ENCODE measurements at regions not wholly inside any gene's neighbourhood (a gene's known extent, or its start where the extent isn't known, plus 50 kb on each side); places are given as distances from the start of the nearest gene placed in this dataset.

- DNase-seq (ENCODE audit: low read depth, low spot score), result no peak
- H3K4me3 ChIP-seq (ENCODE audit: low read depth, low read length), result no peak overlapping the region
- in situ Hi-C loops (cut with HindIII; ENCODE audit: low sequenced_read_pairs), result no loop called here
- no peak for TF ChIP-seq CTCF (IDR thresholded peaks at IDR 0.05; ENCODE audit: low read depth, low read length)
Measured at GRCh38 chr6:82780334-82780733, 285.3 kb downstream of the UBE3D start.

GRCh38 chr6:82781620-82782204, 283.9 kb downstream of the UBE3D start:
- no peak overlapping the region for H3K4me3 ChIP-seq (ENCODE audit: low read depth, low read length)
- in situ Hi-C loops (cut with HindIII; ENCODE audit: low sequenced_read_pairs), result no loop called here
- no peak for DNase-seq (ENCODE audit: low read depth, low spot score)
- no peak for TF ChIP-seq CTCF (IDR thresholded peaks at IDR 0.05; ENCODE audit: low read depth, low read length)

GRCh38 chr6:82783587-82784236, 281.9 kb downstream of the UBE3D start:
- in situ Hi-C loops (cut with HindIII; ENCODE audit: low sequenced_read_pairs), result no loop called here
- no peak overlapping the region for H3K4me3 ChIP-seq (ENCODE audit: low read depth, low read length)
- TF ChIP-seq CTCF (IDR thresholded peaks at IDR 0.05; ENCODE audit: low read depth, low read length), result peak; percentile 15

GRCh38 chr6:82785206-82785605, 280.4 kb downstream of the UBE3D start:
- in situ Hi-C loops (cut with HindIII; ENCODE audit: low sequenced_read_pairs), result no loop called here
- TF ChIP-seq CTCF (IDR thresholded peaks at IDR 0.05; ENCODE audit: low read depth, low read length), result no peak
- H3K4me3 ChIP-seq (ENCODE audit: low read depth, low read length), result no peak overlapping the region
- DNase-seq (ENCODE audit: low read depth, low spot score), result peak; percentile 6

More at GRCh38 chr6:82783587-82784236, 281.9 kb downstream of the UBE3D start:
- no peak for DNase-seq (ENCODE audit: low read depth, low spot score)

GRCh38 chr6:82786248-82786647, 279.4 kb downstream of the UBE3D start:
- in situ Hi-C loops (cut with HindIII; ENCODE audit: low sequenced_read_pairs), result no loop called here
- H3K4me3 ChIP-seq (ENCODE audit: low read depth, low read length), result no peak overlapping the region
- no peak for DNase-seq (ENCODE audit: low read depth, low spot score)
- TF ChIP-seq CTCF (IDR thresholded peaks at IDR 0.05; ENCODE audit: low read depth, low read length), result no peak

- no peak overlapping the region for H3K4me3 ChIP-seq (ENCODE audit: low read depth, low read length)
Measured at GRCh38 chr6:82795940-82796339, 269.7 kb downstream of the UBE3D start.

More at GRCh38 chr6:82795940-82796339, 269.7 kb downstream of the UBE3D start:
- no peak for TF ChIP-seq CTCF (IDR thresholded peaks at IDR 0.05; ENCODE audit: low read depth, low read length)
- no peak for DNase-seq (ENCODE audit: low read depth, low spot score)
- in situ Hi-C loops (cut with HindIII; ENCODE audit: low sequenced_read_pairs), result no loop called here

Data from astrocyte of the spinal cord (primary cell).